Lung (tissue), 11 donors: ENCODE measurements at regions not wholly inside any gene's neighbourhood (a gene's known extent, or its start where the extent isn't known, plus 50 kb on each side); places are given as distances from the start of the nearest gene placed in this dataset.

Source experiments
- ATAC-seq: fragments of 200-7000 bp; cut with Tn5 transposase; one replicate; pipeline ENCODE4 v1.9.1; 2020; ENCODE audit warnings: moderate number of reproducible peaks; ENCODE audit not compliant: insufficient read depth, low FRiP score
- DNase-seq, 3 donors: peaks; one replicate each; pipeline ENCODE4 v3.0.0-alpha.2; 2013 to 2017
- H3K27ac ChIP-seq, 2 donors: one replicate each; pipeline ENCODE4 v1.5.1; 2013; ENCODE audit warnings: mild to moderate bottlenecking in 2 of 2, moderate library complexity in 2 of 2, control low read depth in 1 of 2, inconsistent platforms in 1 of 2, low read depth in 1 of 2, low read length in 1 of 2
- H3K27me3 ChIP-seq, 3 donors: one replicate each; pipeline ENCODE4 v1.5.1; 2013; ENCODE audit warnings: low read length in 2 of 3; ENCODE audit not compliant: control insufficient read depth in 3 of 3, insufficient read depth in 3 of 3
- H3K36me3 ChIP-seq, 4 donors: one replicate each; pipeline ENCODE4 v1.5.1; 2013; ENCODE audit warnings: low read length in 4 of 4, mild to moderate bottlenecking in 1 of 4, moderate library complexity in 1 of 4; ENCODE audit not compliant: control insufficient read depth in 4 of 4, insufficient read depth in 4 of 4
- H3K4me1 ChIP-seq, 5 donors: one replicate each; pipeline ENCODE4 v1.5.1; 2013; ENCODE audit warnings: low read length in 5 of 5, mild to moderate bottlenecking in 2 of 5, moderate library complexity in 1 of 5; ENCODE audit not compliant: control insufficient read depth in 5 of 5, insufficient read depth in 5 of 5
- H3K4me3 ChIP-seq: one replicate; pipeline ENCODE4 v1.5.1; 2013; ENCODE audit warnings: mild to moderate bottlenecking, control low read depth, moderate library complexity
- H3K9ac ChIP-seq, 2 donors: one replicate each; pipeline ENCODE4 v1.5.1; 2013; ENCODE audit warnings: low read length in 2 of 2, control low read depth in 1 of 2; ENCODE audit not compliant: insufficient read depth in 1 of 2
- H3K9me3 ChIP-seq, 4 donors: one replicate each; pipeline ENCODE4 v1.5.1; 2013; ENCODE audit warnings: low read length in 3 of 4, mild to moderate bottlenecking in 1 of 4, moderate library complexity in 1 of 4; ENCODE audit not compliant: control insufficient read depth in 4 of 4, insufficient read depth in 3 of 4
- CTCF ChIP-seq: IDR thresholded peaks from 2 replicates; pipeline ENCODE4 v1.5.1; 2012; ENCODE audit warnings: mild to moderate bottlenecking; ENCODE audit errors: control extremely low read depth, extremely low read depth
- WGBS, 2 donors: extraction: QIAGEN DNeasy Blood & Tissue Kit; methylation state at CpG; one replicate each; pipeline ENCODE4 v1.1.7; 2013; 5-methylcytosine and 5-hydroxymethylcytosine counted together
- donor health status: control.
- donor health status: control.
- donor health status: Bipolar disorder and iron deficiency.
- donor health status: healthy.
- donor health status: DM: yes; HTN: yes; CAD: no.

- no peaks in the 10 kb centered on the region for H3K36me3 ChIP-seq
- H3K9me3 ChIP-seq, result peaks cover 0 to 4% (median 0%) of the 10 kb centered on the region in 4 donors
- ATAC-seq, result no peak
- H3K4me3 ChIP-seq, result no peak overlapping the region
- no peak overlapping the region for H3K9ac ChIP-seq
- TF ChIP-seq CTCF, result no peak
- H3K27ac ChIP-seq, result no peak overlapping the region
- H3K27me3 ChIP-seq, result no peaks in the 10 kb centered on the region
- no peak for DNase-seq
- WGBS, 2 donors, result 93 to 95% methylated on average over 2 of the region's 2 CpGs
- H3K4me1 ChIP-seq, result no peaks in the 10 kb centered on the region
Measured at GRCh38 chr15:35813573-35813972, 267.6 kb upstream of the DPH6 start.

GRCh38 chr15:35818846-35819245 lies 272.9 kb upstream of the DPH6 start:
- Histone ChIP-seq H3K4me1 (no peaks in the 10 kb centered on the region), H3K27me3 (no peaks in the 10 kb centered on the region), H3K4me3 (no peak overlapping the region), H3K9ac (no peak overlapping the region), H3K9me3 (peaks cover 0 to 1% (median 0%) of the 10 kb centered on the region in 4 donors), H3K27ac (no peak overlapping the region), H3K36me3 (no peaks in the 10 kb centered on the region)
- ATAC-seq, result no peak
- no peak for DNase-seq
- WGBS, 2 donors, result 89 to 96% methylated on average over 1 of the region's 1 CpG
- TF ChIP-seq CTCF, result no peak

- no peak overlapping the region for H3K4me3 ChIP-seq
- no peaks in the 10 kb centered on the region for H3K27me3 ChIP-seq
- DNase-seq (no peak), ATAC-seq (no peak)
- TF ChIP-seq CTCF, result no peak
- no peak overlapping the region for H3K27ac ChIP-seq
- H3K4me1 ChIP-seq, result peaks cover 0 to 3% (median 0%) of the 10 kb centered on the region in 5 donors
- H3K9ac ChIP-seq, result no peak overlapping the region
- no peaks in the 10 kb centered on the region for H3K36me3 ChIP-seq
- no peaks in the 10 kb centered on the region for H3K9me3 ChIP-seq
Measured at GRCh38 chr15:35822153-35822552, 276.2 kb upstream of the DPH6 start.

GRCh38 chr15:35827141-35827540 lies 281.2 kb upstream of the DPH6 start:
- DNase-seq (no peak), ATAC-seq (no peak)
- H3K9ac ChIP-seq, result no peak overlapping the region
- 17 to 37% methylated on average over 1 of the region's 1 CpG for WGBS, 2 donors
- no peaks in the 10 kb centered on the region for H3K36me3 ChIP-seq
- H3K4me1 ChIP-seq, result peaks cover 0 to 17% (median 0%) of the 10 kb centered on the region in 5 donors
- H3K9me3 ChIP-seq, result no peaks in the 10 kb centered on the region
- TF ChIP-seq CTCF, result no peak
- H3K27ac ChIP-seq, result no peak overlapping the region
- H3K4me3 ChIP-seq, result no peak overlapping the region
- no peaks in the 10 kb centered on the region for H3K27me3 ChIP-seq
